Colonic mucosa (tissue), 4 donors: ENCODE measurements at regions not wholly inside any gene's neighbourhood (a gene's known extent, or its start where the extent isn't known, plus 50 kb on each side); places are given as distances from the start of the nearest gene placed in this dataset.

Experiments
- DNase-seq: peaks from one replicate; pipeline ENCODE4 v3.0.0-alpha.2; 2020
- H3K27ac ChIP-seq: fragments of 200-600 bp; one replicate; pipeline ENCODE4 v1.8.0; 2021
- H3K27me3 ChIP-seq: fragments of 200-600 bp; one replicate; pipeline ENCODE4 v1.8.0; 2021
- H3K36me3 ChIP-seq: fragments of 200-600 bp; one replicate; pipeline ENCODE4 v1.8.0; 2021
- H3K4me1 ChIP-seq: fragments of 200-600 bp; one replicate; pipeline ENCODE4 v1.8.0; 2021; ENCODE audit warnings: mild to moderate bottlenecking
- H3K4me3 ChIP-seq: fragments of 200-600 bp; one replicate; pipeline ENCODE4 v1.8.0; 2021
- H3K9ac ChIP-seq, 2 donors: one replicate each; pipeline ENCODE4 v1.7.0; 2013; ENCODE audit warnings: control low read depth in 2 of 2, low read depth in 2 of 2, low read length in 2 of 2
- H3K9me3 ChIP-seq: fragments of 200-600 bp; one replicate; pipeline ENCODE4 v1.8.0; 2021
- CTCF ChIP-seq: fragments of 200-600 bp; IDR thresholded peaks from one replicate; pipeline ENCODE4 v1.8.0; 2022; ENCODE audit warnings: antibody characterized with exemption, mild to moderate bottlenecking
- intact Hi-C: fragments of 100-400 bp; cut with DNase I; formaldehyde crosslinking; loops from one replicate; pipeline ENCODE4 v1.14.1; 2022
- donor health status: healthy.
- donor health status: DM: no; HTN: no; CAD: no.
- donor health status: DM: no; HTN: no; CAD: no.

GRCh38 chr17:55585629-55586028, 74.4 kb upstream of the SMIM36 start:
- no peak for DNase-seq
- H3K9ac ChIP-seq, result no peak overlapping the region
- no peaks in the 10 kb centered on the region for H3K4me1 ChIP-seq
- H3K36me3 ChIP-seq, result no peaks in the 10 kb centered on the region
- H3K27ac ChIP-seq, result no peak overlapping the region
- no peak overlapping the region for H3K4me3 ChIP-seq
- H3K27me3 ChIP-seq, result no peaks in the 10 kb centered on the region
- no peak for TF ChIP-seq CTCF
- H3K9me3 ChIP-seq, result no peaks in the 10 kb centered on the region
- intact Hi-C loops, result no loop called here

GRCh38 chr17:55584861-55585260, 73.6 kb upstream of the SMIM36 start:
- no peak for DNase-seq
- intact Hi-C loops, result no loop called here
- Histone ChIP-seq H3K27me3 (no peaks in the 10 kb centered on the region), H3K4me3 (no peak overlapping the region), H3K4me1 (no peaks in the 10 kb centered on the region), H3K9me3 (no peaks in the 10 kb centered on the region), H3K36me3 (no peaks in the 10 kb centered on the region), H3K9ac (no peak overlapping the region), H3K27ac (no peak overlapping the region)
- no peak for TF ChIP-seq CTCF

GRCh38 chr17:55584055-55584685, 72.9 kb upstream of the SMIM36 start:
- Histone ChIP-seq H3K9ac (no peak overlapping the region), H3K4me3 (no peak overlapping the region), H3K27ac (no peak overlapping the region), H3K9me3 (no peaks in the 10 kb centered on the region), H3K4me1 (no peaks in the 10 kb centered on the region), H3K36me3 (no peaks in the 10 kb centered on the region), H3K27me3 (no peaks in the 10 kb centered on the region)
- no peak for TF ChIP-seq CTCF
- no peak for DNase-seq
- intact Hi-C loops, result no loop called here

- no peak overlapping the region for H3K9ac ChIP-seq
- no peak overlapping the region for H3K27ac ChIP-seq
- no peaks in the 10 kb centered on the region for H3K27me3 ChIP-seq
- no peaks in the 10 kb centered on the region for H3K4me1 ChIP-seq
- no peaks in the 10 kb centered on the region for H3K36me3 ChIP-seq
- no peak for DNase-seq
- no peak overlapping the region for H3K4me3 ChIP-seq
- no peaks in the 10 kb centered on the region for H3K9me3 ChIP-seq
- TF ChIP-seq CTCF, result no peak
- intact Hi-C loops, result no loop called here
Measured at GRCh38 chr17:55582897-55583296, 71.6 kb upstream of the SMIM36 start.

- Histone ChIP-seq H3K9ac (no peak overlapping the region), H3K4me1 (no peaks in the 10 kb centered on the region), H3K36me3 (no peaks in the 10 kb centered on the region), H3K27me3 (no peaks in the 10 kb centered on the region), H3K4me3 (no peak overlapping the region), H3K9me3 (no peaks in the 10 kb centered on the region), H3K27ac (no peak overlapping the region)
- no peak for TF ChIP-seq CTCF
- intact Hi-C loops, result no loop called here
- DNase-seq, result no peak
Measured at GRCh38 chr17:55580596-55581133, 69.4 kb upstream of the SMIM36 start.
